ENCODE measurements at regions not wholly inside any gene's neighbourhood (a gene's known extent, or its start where the extent isn't known, plus 50 kb on each side); places are given as distances from the start of the nearest gene placed in this dataset.

GRCh38 chr14:96944297-96944696 lies 147.1 kb downstream of the VRK1 start:
- TF ChIP-seq CTCF (conservative IDR thresholded peaks at IDR 0.05 in 1 of 2, IDR thresholded peaks at IDR 0.05 in 1 of 2; ENCODE audit: extremely low read depth in 1 of 2, insufficient read depth in 1 of 2, low read depth in 1 of 2, low read length in 2 of 2) (no peak), EZH2 (IDR thresholded peaks at IDR 0.05; ENCODE audit: borderline replicate concordance, low read length) (no peak)

All from mammary epithelial cell (primary cell).